HG02763 (cell line): ENCODE measurements at regions not wholly inside any gene's neighbourhood (a gene's known extent, or its start where the extent isn't known, plus 50 kb on each side); places are given as distances from the start of the nearest gene placed in this dataset.

Experiments used
- ATAC-seq: cut with Tn5 transposase; IDR thresholded peaks from one replicate; pipeline ENCODE4 v1.9.1; 2021; ENCODE audit warnings: mild to moderate bottlenecking, moderate library complexity; ENCODE audit not compliant: unreplicated experiment

GRCh38 chr2:60329225-60329624 lies 224.2 kb downstream of the BCL11A start:
- ATAC-seq, result no peak

- ATAC-seq, result no peak
Observed at GRCh38 chr2:60324536-60324935, 228.9 kb downstream of the BCL11A start.

- no peak for ATAC-seq
Observed at GRCh38 chr2:60321816-60322215, 231.6 kb downstream of the BCL11A start.

- ATAC-seq, result no peak
Observed at GRCh38 chr2:60320724-60321123, 232.7 kb downstream of the BCL11A start.

GRCh38 chr2:60319031-60319547 lies 234.4 kb downstream of the BCL11A start:
- ATAC-seq, result no peak

- no peak for ATAC-seq
Observed at GRCh38 chr2:60318544-60318943, 234.9 kb downstream of the BCL11A start.

GRCh38 chr2:60317844-60318243 lies 235.6 kb downstream of the BCL11A start:
- peak; percentile 77 for ATAC-seq

GRCh38 chr2:60317034-60317386 lies 236.4 kb downstream of the BCL11A start:
- no peak for ATAC-seq

GRCh38 chr2:60316381-60317033 lies 236.9 kb downstream of the BCL11A start:
- ATAC-seq, result no peak

GRCh38 chr2:60313470-60314172 lies 239.8 kb downstream of the BCL11A start:
- ATAC-seq, result peak; percentile 29

- ATAC-seq, result peak; percentile 78
Observed at GRCh38 chr2:60312618-60313017, 240.8 kb downstream of the BCL11A start.

- no peak for ATAC-seq
Observed at GRCh38 chr2:60311524-60311923, 241.9 kb downstream of the BCL11A start.

- no peak for ATAC-seq
Observed at GRCh38 chr2:60309941-60310660, 243.4 kb downstream of the BCL11A start.

GRCh38 chr2:60309336-60309735 lies 244.1 kb downstream of the BCL11A start:
- ATAC-seq, result no peak

- ATAC-seq, result no peak
Observed at GRCh38 chr2:60306267-60306861, 247.1 kb downstream of the BCL11A start.

GRCh38 chr2:60303680-60304079 lies 249.8 kb downstream of the BCL11A start:
- ATAC-seq, result no peak

GRCh38 chr2:60302377-60303126 lies 250.9 kb downstream of the BCL11A start:
- ATAC-seq, result no peak

- no peak for ATAC-seq
Observed at GRCh38 chr2:60301726-60302125, 251.7 kb downstream of the BCL11A start.

- ATAC-seq, result no peak
Observed at GRCh38 chr2:60299179-60299578, 254.3 kb downstream of the BCL11A start.

GRCh38 chr2:60298006-60298696 lies 255.3 kb downstream of the BCL11A start:
- no peak for ATAC-seq
